ENCODE measurements at regions not wholly inside any gene's neighbourhood (a gene's known extent, or its start where the extent isn't known, plus 50 kb on each side); places are given as distances from the start of the nearest gene placed in this dataset.

GRCh38 chr11:62055970-62056369 lies 67.8 kb upstream of the INCENP start:
- TF ChIP-seq CTCF (IDR thresholded peaks at IDR 0.05) (no peak), POLR2A (IDR thresholded peaks at IDR 0.05) (no peak)

Measured in tibial nerve (tissue), 3 donors.